Right cardiac atrium (tissue), 5 donors: ENCODE measurements at regions not wholly inside any gene's neighbourhood (a gene's known extent, or its start where the extent isn't known, plus 50 kb on each side); places are given as distances from the start of the nearest gene placed in this dataset.

Source experiments
- ATAC-seq, 2 donors: fragments of 200-7000 bp; cut with Tn5 transposase; one replicate each; pipeline versions ENCODE4 v1.8.0 to v1.9.1; 2020; ENCODE audit warnings: moderate library complexity in 2 of 2, mild to moderate bottlenecking in 1 of 2
- DNase-seq, 3 donors: peaks; one replicate each; pipeline ENCODE4 v3.0.0-alpha.2; 2020
- H3K27ac ChIP-seq: one replicate; pipeline ENCODE4 v1.5.1; 2013; ENCODE audit warnings: mild to moderate bottlenecking, low read length, control low read depth, moderate library complexity
- H3K27me3 ChIP-seq: one replicate; pipeline ENCODE4 v1.6.1; 2013; ENCODE audit not compliant: control insufficient read depth, insufficient read depth
- H3K4me1 ChIP-seq: one replicate; pipeline ENCODE4 v1.6.1; 2013; ENCODE audit warnings: low read length; ENCODE audit not compliant: control insufficient read depth, insufficient read depth
- H3K4me3 ChIP-seq: one replicate; pipeline ENCODE4 v1.5.1; 2013; ENCODE audit warnings: low read length, control low read depth
- H3K9me3 ChIP-seq: one replicate; pipeline ENCODE4 v1.6.1; 2013; ENCODE audit warnings: low read length; ENCODE audit not compliant: control insufficient read depth
- WGBS: extraction: QIAGEN DNeasy Blood & Tissue Kit; methylation state at CpG from one replicate; pipeline ENCODE4 v1.1.7; 2013; 5-methylcytosine and 5-hydroxymethylcytosine counted together
- intact Hi-C, 4 donors: fragments of 100-400 bp; cut with DNase I; formaldehyde crosslinking; loops; one replicate each; pipeline versions ENCODE4 v1.11.0 to v1.14.0; 2022 to 2023
- donor health status: healthy with polysubstance abuse.
- donor health status: DM: no; HTN: yes; CAD: no.
- donor health status: DM: no; HTN: no; CAD: no.
- donor health status: DM: no; HTN: yes; CAD: no; lungs with severe emphysema.
- donor health status: DM: yes; HTN: yes; CAD: no.

GRCh38 chr12:74963304-74963703 lies 246.3 kb downstream of the KCNC2 start:
- ATAC-seq (no peak), DNase-seq (no peak)
- Histone ChIP-seq H3K4me3 (no peak overlapping the region), H3K4me1 (no peaks in the 10 kb centered on the region), H3K27me3 (no peaks in the 10 kb centered on the region), H3K27ac (no peak overlapping the region), H3K9me3 (no peaks in the 10 kb centered on the region)
- 88% methylated on average over 1 of the region's 1 CpG for WGBS
- intact Hi-C loops = no loop called here

DNA sequence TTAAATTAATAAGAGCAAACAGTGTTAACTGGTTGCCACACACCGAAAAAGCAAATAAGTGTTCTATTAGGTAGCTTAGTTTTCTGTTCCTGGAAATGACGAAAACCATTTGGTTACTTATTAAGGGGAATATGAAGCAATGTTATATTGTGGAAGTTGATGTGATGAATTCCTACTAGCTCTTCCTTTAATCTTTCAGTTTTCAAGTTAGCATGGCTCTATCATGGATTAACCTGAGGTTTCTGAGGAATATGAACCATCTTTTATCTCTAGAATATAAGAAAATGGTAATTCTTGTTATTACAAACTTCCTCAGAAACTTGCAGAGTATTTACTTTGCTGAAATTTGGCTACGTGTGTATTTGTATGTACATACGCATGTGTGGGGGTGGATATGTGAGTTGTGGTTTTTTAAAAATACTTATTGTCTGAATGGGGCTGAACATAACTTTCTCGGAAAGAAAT lies 245.7 kb downstream of the KCNC2 start:
- H3K4me3 ChIP-seq = no peak overlapping the region
- intact Hi-C loops = no loop called here
- DNase-seq (no peak), ATAC-seq (no peak)
- no peaks in the 10 kb centered on the region for H3K27me3 ChIP-seq
- no peaks in the 10 kb centered on the region for H3K9me3 ChIP-seq
- no peak overlapping the region for H3K27ac ChIP-seq
- 87% methylated on average over 5 of the region's 5 CpGs for WGBS
- no peaks in the 10 kb centered on the region for H3K4me1 ChIP-seq

- no peaks in the 10 kb centered on the region for H3K9me3 ChIP-seq
- no peak for DNase-seq
- no peak for ATAC-seq
- no peaks in the 10 kb centered on the region for H3K4me1 ChIP-seq
- 66% methylated on average over 2 of the region's 2 CpGs for WGBS
- H3K27ac ChIP-seq = no peak overlapping the region
- intact Hi-C loops = no loop called here
- no peak overlapping the region for H3K4me3 ChIP-seq
- no peaks in the 10 kb centered on the region for H3K27me3 ChIP-seq
Measured at GRCh38 chr12:74964390-74964789, 245.2 kb downstream of the KCNC2 start.

GRCh38 chr12:74971201-74971600 lies 238.4 kb downstream of the KCNC2 start:
- Histone ChIP-seq H3K4me1 (no peaks in the 10 kb centered on the region), H3K27ac (no peak overlapping the region), H3K27me3 (no peaks in the 10 kb centered on the region), H3K4me3 (no peak overlapping the region), H3K9me3 (no peaks in the 10 kb centered on the region)
- intact Hi-C loops = no loop called here
- WGBS = 55% methylated on average over 1 of the region's 1 CpG
- ATAC-seq (no peak), DNase-seq (no peak)

GRCh38 chr12:74977832-74978481 lies 231.7 kb downstream of the KCNC2 start:
- Histone ChIP-seq H3K4me3 (no peak overlapping the region), H3K27me3 (no peaks in the 10 kb centered on the region), H3K27ac (no peak overlapping the region), H3K4me1 (no peaks in the 10 kb centered on the region), H3K9me3 (no peaks in the 10 kb centered on the region)
- DNase-seq = no peak
- intact Hi-C loops = no loop called here
- no peak for ATAC-seq
- WGBS = 76% methylated on average over 5 of the region's 5 CpGs

- ATAC-seq = no peak
- Histone ChIP-seq H3K27ac (no peak overlapping the region), H3K9me3 (no peaks in the 10 kb centered on the region), H3K4me1 (no peaks in the 10 kb centered on the region), H3K27me3 (no peaks in the 10 kb centered on the region), H3K4me3 (no peak overlapping the region)
- 23% methylated on average over 4 of the region's 4 CpGs for WGBS
- DNase-seq = no peak
- intact Hi-C loops = no loop called here
Measured at GRCh38 chr12:74980510-74980909, 229.1 kb downstream of the KCNC2 start.

GRCh38 chr12:74981541-74981940 lies 228.1 kb downstream of the KCNC2 start:
- 44% methylated on average over 1 of the region's 1 CpG for WGBS
- Histone ChIP-seq H3K4me3 (no peak overlapping the region), H3K4me1 (no peaks in the 10 kb centered on the region), H3K27me3 (no peaks in the 10 kb centered on the region), H3K27ac (no peak overlapping the region), H3K9me3 (no peaks in the 10 kb centered on the region)
- intact Hi-C loops = no loop called here
- ATAC-seq = no peak
- DNase-seq = no peak

GRCh38 chr12:74983917-74984316 lies 225.7 kb downstream of the KCNC2 start:
- ATAC-seq (no peak), DNase-seq (no peak)
- Histone ChIP-seq H3K27ac (no peak overlapping the region), H3K9me3 (no peaks in the 10 kb centered on the region), H3K4me1 (no peaks in the 10 kb centered on the region), H3K27me3 (no peaks in the 10 kb centered on the region), H3K4me3 (no peak overlapping the region)
- intact Hi-C loops = no loop called here
- WGBS = 75% methylated on average over 3 of the region's 3 CpGs

- DNase-seq (peak in 1 of 3 donors; percentile 10), ATAC-seq (no peak)
- no peaks in the 10 kb centered on the region for H3K4me1 ChIP-seq
- H3K27ac ChIP-seq = no peak overlapping the region
- H3K4me3 ChIP-seq = no peak overlapping the region
- intact Hi-C loops = no loop called here
- 60% methylated on average over 4 of the region's 4 CpGs for WGBS
- no peaks in the 10 kb centered on the region for H3K9me3 ChIP-seq
- H3K27me3 ChIP-seq = no peaks in the 10 kb centered on the region
Measured at GRCh38 chr12:74984631-74985030, 225.0 kb downstream of the KCNC2 start.

DNA sequence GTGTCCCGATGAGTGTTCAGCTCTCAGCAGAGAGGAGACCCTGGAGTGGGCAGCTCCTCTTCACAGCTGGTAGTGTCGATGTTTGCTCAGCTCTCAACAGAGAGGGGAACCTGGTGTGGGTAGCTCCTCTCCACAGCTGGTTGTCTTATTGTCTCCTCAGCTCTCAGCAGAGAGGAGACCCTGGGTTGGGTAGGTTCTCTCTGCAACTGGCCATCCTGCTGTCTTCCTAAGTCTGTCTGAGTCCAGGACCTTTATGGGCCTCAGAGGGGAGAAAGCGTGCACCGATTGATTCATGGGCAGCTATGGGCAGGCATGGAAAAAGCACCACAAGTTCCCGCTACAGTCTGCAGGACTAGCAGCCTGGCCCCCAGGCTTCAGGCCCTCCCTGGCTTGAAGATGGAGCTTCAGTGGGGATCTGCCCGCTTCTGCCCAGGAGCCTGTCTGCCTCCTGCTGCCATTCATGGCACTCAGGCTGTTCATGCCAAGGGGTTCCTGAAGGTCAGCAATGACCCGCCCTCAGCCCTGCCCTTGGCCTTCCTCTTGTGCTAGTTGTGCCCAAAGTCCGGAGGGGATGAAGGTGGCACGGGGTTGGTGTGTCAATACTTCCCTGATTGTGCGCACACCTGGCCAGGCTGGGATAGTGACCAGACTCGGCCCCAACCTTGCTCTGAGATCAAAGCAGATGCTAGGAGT lies 224.2 kb downstream of the KCNC2 start:
- Histone ChIP-seq H3K9me3 (no peaks in the 10 kb centered on the region), H3K27me3 (no peaks in the 10 kb centered on the region), H3K4me1 (no peaks in the 10 kb centered on the region), H3K4me3 (no peak overlapping the region), H3K27ac (no peak overlapping the region)
- ATAC-seq = no peak
- intact Hi-C loops = no loop called here
- WGBS = 86% methylated on average over 11 of the region's 11 CpGs
- no peak for DNase-seq

DNA sequence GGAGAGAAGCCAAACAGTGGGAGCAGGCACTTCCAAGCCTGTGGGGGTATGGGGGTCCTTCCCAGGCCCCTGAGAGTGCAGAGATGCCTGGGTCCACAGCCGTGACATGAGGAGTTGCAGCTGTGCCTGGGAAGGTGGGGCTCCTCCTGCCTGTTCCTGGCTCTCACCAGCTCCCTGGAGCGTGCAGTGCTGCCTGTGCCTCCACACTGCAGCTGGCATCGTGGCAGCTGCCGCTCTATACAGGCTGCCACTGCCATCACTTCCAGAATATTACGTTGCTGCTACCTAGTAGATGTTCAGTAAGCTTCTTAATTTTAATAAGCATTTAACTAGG lies 223.7 kb downstream of the KCNC2 start:
- no peaks in the 10 kb centered on the region for H3K4me1 ChIP-seq
- no peak overlapping the region for H3K4me3 ChIP-seq
- H3K27me3 ChIP-seq = no peaks in the 10 kb centered on the region
- no peaks in the 10 kb centered on the region for H3K9me3 ChIP-seq
- H3K27ac ChIP-seq = no peak overlapping the region
- intact Hi-C loops = no loop called here
- ATAC-seq (no peak), DNase-seq (peak in 2 of 3 donors; percentile 12 to 23)
- WGBS = 85% methylated on average over 5 of the region's 5 CpGs

GRCh38 chr12:74988156-74988555 lies 221.5 kb downstream of the KCNC2 start:
- H3K4me3 ChIP-seq = no peak overlapping the region
- no peak overlapping the region for H3K27ac ChIP-seq
- ATAC-seq (no peak), DNase-seq (no peak)
- H3K4me1 ChIP-seq = no peaks in the 10 kb centered on the region
- intact Hi-C loops = no loop called here
- no peaks in the 10 kb centered on the region for H3K27me3 ChIP-seq
- H3K9me3 ChIP-seq = no peaks in the 10 kb centered on the region
